ENCODE measurements at regions not wholly inside any gene's neighbourhood (a gene's known extent, or its start where the extent isn't known, plus 50 kb on each side); places are given as distances from the start of the nearest gene placed in this dataset.

DNA sequence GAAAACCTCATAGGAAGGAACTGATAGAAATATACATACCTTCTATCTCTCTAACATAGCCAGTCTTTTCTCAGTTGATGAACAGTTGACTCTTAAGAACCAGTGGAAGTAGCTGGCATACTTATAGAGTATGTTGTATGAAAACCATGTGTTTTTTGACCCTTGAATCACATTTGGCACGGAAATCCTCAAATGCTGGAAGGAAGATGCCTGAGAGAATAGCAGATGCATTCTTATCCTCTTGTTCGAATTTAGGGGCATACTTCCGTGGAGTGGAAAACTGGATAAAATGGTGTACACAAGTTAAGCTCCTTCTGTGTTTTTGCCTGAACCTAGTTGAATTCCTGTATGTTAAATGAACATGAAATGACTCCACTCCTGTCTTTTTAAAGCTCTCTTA is 145.5 kb downstream of the PCDH7 start:
- TF ChIP-seq POLR2A (IDR thresholded peaks at IDR 0.05): no peak
- TF ChIP-seq, protein P1, sequence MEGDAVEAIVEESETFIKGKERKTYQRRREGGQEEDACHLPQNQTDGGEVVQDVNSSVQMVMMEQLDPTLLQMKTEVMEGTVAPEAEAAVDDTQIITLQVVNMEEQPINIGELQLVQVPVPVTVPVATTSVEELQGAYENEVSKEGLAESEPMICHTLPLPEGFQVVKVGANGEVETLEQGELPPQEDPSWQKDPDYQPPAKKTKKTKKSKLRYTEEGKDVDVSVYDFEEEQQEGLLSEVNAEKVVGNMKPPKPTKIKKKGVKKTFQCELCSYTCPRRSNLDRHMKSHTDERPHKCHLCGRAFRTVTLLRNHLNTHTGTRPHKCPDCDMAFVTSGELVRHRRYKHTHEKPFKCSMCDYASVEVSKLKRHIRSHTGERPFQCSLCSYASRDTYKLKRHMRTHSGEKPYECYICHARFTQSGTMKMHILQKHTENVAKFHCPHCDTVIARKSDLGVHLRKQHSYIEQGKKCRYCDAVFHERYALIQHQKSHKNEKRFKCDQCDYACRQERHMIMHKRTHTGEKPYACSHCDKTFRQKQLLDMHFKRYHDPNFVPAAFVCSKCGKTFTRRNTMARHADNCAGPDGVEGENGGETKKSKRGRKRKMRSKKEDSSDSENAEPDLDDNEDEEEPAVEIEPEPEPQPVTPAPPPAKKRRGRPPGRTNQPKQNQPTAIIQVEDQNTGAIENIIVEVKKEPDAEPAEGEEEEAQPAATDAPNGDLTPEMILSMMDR (IDR thresholded peaks at IDR 0.05): no peak
